Activated CD4-positive, CD25-positive, alpha-beta regulatory T cell treated with anti-CD3 and anti-CD28 coated beads, Interleukin-2, amount 50 U/mL, for 72 hours (primary cell): ENCODE measurements at regions not wholly inside any gene's neighbourhood (a gene's known extent, or its start where the extent isn't known, plus 50 kb on each side); places are given as distances from the start of the nearest gene placed in this dataset.

ENCODE experiments used
- DNase-seq: peaks from one replicate; pipeline ENCODE4 v3.0.0; 2021

GRCh38 chr13:74084375-74084935, 49.7 kb downstream of the KLF12 start:
- no peak for DNase-seq

GRCh38 chr13:74082741-74083160, 51.5 kb downstream of the KLF12 start:
- no peak for DNase-seq

- DNase-seq = no peak
Observed at GRCh38 chr13:74080762-74081161, 53.4 kb downstream of the KLF12 start.

GRCh38 chr13:74077792-74078191, 56.4 kb downstream of the KLF12 start:
- DNase-seq = no peak

- no peak for DNase-seq
Observed at GRCh38 chr13:74077375-74077774, 56.8 kb downstream of the KLF12 start.

- no peak for DNase-seq
Observed at GRCh38 chr13:74074723-74075122, 59.5 kb downstream of the KLF12 start.

GRCh38 chr13:74073274-74073673, 60.9 kb downstream of the KLF12 start:
- no peak for DNase-seq

GRCh38 chr13:74070513-74070912, 63.7 kb downstream of the KLF12 start:
- no peak for DNase-seq

- DNase-seq = no peak
Observed at GRCh38 chr13:74070065-74070464, 64.1 kb downstream of the KLF12 start.

GRCh38 chr13:74068471-74068870, 65.7 kb downstream of the KLF12 start:
- no peak for DNase-seq

GRCh38 chr13:74067818-74068217, 66.4 kb downstream of the KLF12 start:
- no peak for DNase-seq

- DNase-seq = no peak
Observed at GRCh38 chr13:74066937-74067336, 67.3 kb downstream of the KLF12 start.

GRCh38 chr13:74064805-74065312, 69.3 kb downstream of the KLF12 start:
- DNase-seq = no peak

- DNase-seq = no peak
Observed at GRCh38 chr13:74063533-74064100, 70.6 kb downstream of the KLF12 start.

- DNase-seq = no peak
Observed at GRCh38 chr13:74062933-74063332, 71.3 kb downstream of the KLF12 start.

- no peak for DNase-seq
Observed at GRCh38 chr13:74061926-74062595, 72.1 kb downstream of the KLF12 start.

GRCh38 chr13:74056801-74057542, 77.2 kb downstream of the KLF12 start:
- no peak for DNase-seq

GRCh38 chr13:74052402-74052928, 81.7 kb downstream of the KLF12 start:
- no peak for DNase-seq

GRCh38 chr13:74048756-74049155, 85.4 kb downstream of the KLF12 start:
- DNase-seq = no peak

- DNase-seq = no peak
Observed at GRCh38 chr13:74047931-74048600, 86.1 kb downstream of the KLF12 start.

- no peak for DNase-seq
Observed at GRCh38 chr13:74046431-74046830, 87.8 kb downstream of the KLF12 start.

- DNase-seq = no peak
Observed at GRCh38 chr13:74045583-74045982, 88.6 kb downstream of the KLF12 start.

GRCh38 chr13:74043237-74043636, 91.0 kb downstream of the KLF12 start:
- no peak for DNase-seq
